CD4-positive, alpha-beta memory T cell (primary cell): ENCODE measurements at regions not wholly inside any gene's neighbourhood (a gene's known extent, or its start where the extent isn't known, plus 50 kb on each side); places are given as distances from the start of the nearest gene placed in this dataset.
A peak's percentile ranks its signal among the peaks of the same experiment; 100 is the strongest.

Experiments
- CTCF ChIA-PET: fragments of 350-600 bp; sonication (Branson Sonifier 250); formaldehyde crosslinking; loops from one replicate; lab custom pipeline; 2021; ENCODE audit warnings: inconsistent platforms; ENCODE audit not compliant: partially characterized antibody; lab: Charles Lee
- POLR2A ChIA-PET: fragments of 350-600 bp; sonication (Branson Sonifier 250); formaldehyde crosslinking; loops from one replicate; lab custom pipeline; 2021; ENCODE audit not compliant: partially characterized antibody; lab: Charles Lee
- DNase-seq, 5 donors: peaks; one replicate each; pipeline versions ENCODE4 v3.0.0 to v3.0.0-alpha.2; 2020 to 2022; ENCODE audit warnings: mixed read lengths in 1 of 5
- H3K27ac ChIP-seq: one replicate; pipeline ENCODE4 v1.7.0; 2013; ENCODE audit warnings: low read depth, low read length
- H3K27me3 ChIP-seq: 2 replicates; pipeline ENCODE4 v1.7.0; 2013; ENCODE audit warnings: mild to moderate bottlenecking, low read length, moderate library complexity; ENCODE audit not compliant: insufficient read depth
- H3K36me3 ChIP-seq: 2 replicates; pipeline ENCODE4 v1.7.0; 2013; ENCODE audit warnings: mild to moderate bottlenecking, low read length, moderate library complexity; ENCODE audit not compliant: insufficient read depth
- H3K4me1 ChIP-seq: 2 replicates; pipeline ENCODE4 v1.7.0; 2013; ENCODE audit warnings: mild to moderate bottlenecking, low read length, moderate library complexity; ENCODE audit not compliant: insufficient read depth
- H3K4me3 ChIP-seq, 2 donors: one replicate each; pipeline ENCODE4 v1.7.0; 2013; ENCODE audit warnings: low read length in 2 of 2, mild to moderate bottlenecking in 1 of 2
- H3K9me3 ChIP-seq, 2 donors: one replicate each; pipeline ENCODE4 v1.7.0; 2013; ENCODE audit warnings: low read length in 2 of 2, control low read depth in 1 of 2; ENCODE audit not compliant: control insufficient read depth in 1 of 2
- H3K27ac Mint-ChIP-seq, 7 donors: one replicate each; pipeline ENCODE4 v1.8.0; 2020 to 2021; ENCODE audit warnings: mixed read lengths in 7 of 7, mild to moderate bottlenecking in 6 of 7, inconsistent platforms in 3 of 7, moderate library complexity in 3 of 7
- H3K27me3 Mint-ChIP-seq, 2 donors: one replicate each; pipeline ENCODE4 v1.8.0; 2020 to 2021; ENCODE audit warnings: mixed read lengths in 2 of 2
- H3K36me3 Mint-ChIP-seq, 2 donors: one replicate each; pipeline ENCODE4 v1.8.0; 2020 to 2021; ENCODE audit warnings: mixed read lengths in 2 of 2, inconsistent platforms in 1 of 2, mild to moderate bottlenecking in 1 of 2
- H3K4me1 Mint-ChIP-seq, 4 donors: one replicate each; pipeline ENCODE4 v1.8.0; 2020 to 2021; ENCODE audit warnings: mixed read lengths in 4 of 4, mild to moderate bottlenecking in 1 of 4
- H3K4me3 Mint-ChIP-seq, 8 donors: one replicate each; pipeline ENCODE4 v1.8.0; 2020 to 2021; ENCODE audit warnings: mixed read lengths in 8 of 8, mild to moderate bottlenecking in 7 of 8, moderate library complexity in 6 of 8, inconsistent platforms in 3 of 8
- H3K9me3 Mint-ChIP-seq, 8 donors: one replicate each; pipeline ENCODE4 v1.8.0; 2020 to 2021; ENCODE audit warnings: mixed read lengths in 8 of 8, mild to moderate bottlenecking in 5 of 8, inconsistent platforms in 3 of 8, moderate library complexity in 1 of 8
- intact Hi-C: fragments of 100-400 bp; cut with micrococcal nuclease; formaldehyde crosslinking; loops from one replicate; pipeline ENCODE4 v1.15.1; 2023

DNA sequence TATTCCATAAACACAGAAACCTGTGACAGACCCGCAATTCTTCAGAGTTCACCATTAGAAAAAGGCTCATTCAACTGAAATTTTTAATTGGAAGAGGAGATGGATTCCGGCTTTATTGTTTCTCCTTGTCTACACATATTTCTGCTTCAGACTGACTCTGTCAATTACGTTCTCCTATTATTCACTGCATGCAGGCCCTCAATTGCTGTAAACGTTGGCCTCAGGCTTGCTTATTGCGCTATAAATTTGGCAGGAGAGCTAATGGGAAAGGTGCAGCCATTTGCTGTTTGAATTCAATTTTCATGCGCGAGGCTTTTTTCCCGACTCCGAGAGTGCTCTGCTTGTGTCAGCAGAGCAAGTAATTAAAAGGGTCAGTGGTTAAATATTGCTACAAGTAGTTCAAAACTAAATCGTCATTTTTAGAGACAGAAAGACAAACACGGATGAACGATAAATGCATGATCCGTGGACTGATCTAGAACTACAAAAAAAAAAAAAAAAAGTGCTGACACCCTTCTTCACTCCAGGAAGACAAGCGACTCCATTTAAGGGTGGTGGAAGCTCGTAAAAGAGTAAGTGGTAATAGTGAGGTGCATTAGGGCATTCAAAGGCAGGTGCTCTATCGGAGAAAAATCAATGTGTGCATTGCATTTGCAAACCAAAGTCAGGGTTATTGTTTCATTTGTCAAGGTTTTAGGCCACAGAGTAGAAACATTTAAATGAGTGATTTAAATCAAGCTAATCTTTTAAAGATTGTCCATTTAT, 841.6 kb upstream of the FRG1 start:
- Histone ChIP-seq H3K27me3 (no peaks in the 10 kb centered on the region), H3K27ac (no peak overlapping the region), H3K9me3 (no peaks in the 10 kb centered on the region), H3K36me3 (no peaks in the 10 kb centered on the region), H3K4me1 (no peaks in the 10 kb centered on the region), H3K4me3 (no peak overlapping the region)
- ChIA-PET POLR2A (no interaction called here), CTCF (no interaction called here)
- no peaks in the 10 kb centered on the region for H3K4me1 Mint-ChIP-seq
- H3K27me3 Mint-ChIP-seq: no peaks in the 10 kb centered on the region
- H3K9me3 Mint-ChIP-seq: peaks cover 0 to 9% (median 4%) of the 10 kb centered on the region in 8 donors
- H3K27ac Mint-ChIP-seq: no peak overlapping the region
- intact Hi-C loops: no loop called here
- no peak for DNase-seq
- H3K4me3 Mint-ChIP-seq: no peak overlapping the region
- H3K36me3 Mint-ChIP-seq: no peaks in the 10 kb centered on the region

DNA sequence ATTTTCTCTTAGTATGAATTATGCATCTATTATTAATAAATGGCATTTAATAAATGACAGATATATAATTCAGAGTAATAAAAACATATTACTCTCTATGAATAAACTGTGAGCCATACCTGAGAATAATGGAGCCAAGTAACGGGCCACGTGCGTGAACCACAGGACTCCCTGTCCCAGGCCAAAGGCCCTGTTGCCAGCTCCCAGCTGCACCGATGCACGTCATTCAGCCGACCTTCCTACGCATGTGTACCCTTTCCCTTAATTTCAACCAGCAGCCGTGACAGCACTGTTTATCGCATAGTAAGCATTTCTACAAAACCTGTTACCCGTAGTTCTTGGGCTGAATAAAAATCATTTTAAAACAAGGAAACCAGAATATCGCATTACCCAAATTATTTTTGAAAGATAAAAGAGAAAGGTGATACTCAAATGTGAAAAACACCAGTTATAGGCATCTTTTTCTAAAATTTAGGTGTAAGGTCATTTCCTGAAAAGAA, 827.2 kb upstream of the FRG1 start:
- Histone ChIP-seq H3K4me1 (no peaks in the 10 kb centered on the region), H3K27ac (no peak overlapping the region), H3K36me3 (no peaks in the 10 kb centered on the region), H3K4me3 (no peak overlapping the region), H3K27me3 (no peaks in the 10 kb centered on the region), H3K9me3 (no peaks in the 10 kb centered on the region)
- Mint-ChIP-seq H3K4me1 (no peaks in the 10 kb centered on the region), H3K27ac (no peak overlapping the region), H3K9me3 (peaks cover 1 to 27% (median 7%) of the 10 kb centered on the region in 8 donors), H3K4me3 (no peak overlapping the region), H3K27me3 (no peaks in the 10 kb centered on the region), H3K36me3 (no peaks in the 10 kb centered on the region)
- intact Hi-C loops: no loop called here
- ChIA-PET POLR2A (no interaction called here), CTCF (no interaction called here)
- DNase-seq: no peak

DNA sequence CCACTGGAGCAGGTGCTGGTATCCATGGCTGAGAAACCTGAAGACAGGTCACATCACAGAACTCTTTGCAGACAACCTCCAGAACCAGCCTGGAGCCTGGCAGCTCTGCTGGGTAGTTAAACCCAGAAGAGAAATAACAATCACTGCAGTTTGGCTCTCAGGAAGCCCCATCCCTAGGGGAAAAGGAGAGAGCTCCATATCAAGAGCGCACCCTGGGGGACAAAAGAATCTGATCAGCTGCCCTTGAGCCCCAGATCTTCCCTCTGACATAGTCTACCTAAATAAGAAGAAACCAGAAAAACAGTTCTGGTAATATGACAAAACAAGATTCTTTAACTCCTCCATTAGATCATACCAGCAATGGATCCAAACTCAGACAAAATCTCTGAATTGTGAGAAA, 823.2 kb upstream of the FRG1 start:
- Histone ChIP-seq H3K36me3 (no peaks in the 10 kb centered on the region), H3K4me3 (no peak overlapping the region), H3K9me3 (no peaks in the 10 kb centered on the region), H3K27me3 (no peaks in the 10 kb centered on the region), H3K27ac (no peak overlapping the region), H3K4me1 (no peaks in the 10 kb centered on the region)
- POLR2A ChIA-PET: no interaction called here
- no peaks in the 10 kb centered on the region for H3K4me1 Mint-ChIP-seq
- no peak overlapping the region for H3K4me3 Mint-ChIP-seq
- intact Hi-C loops: no loop called here
- no peaks in the 10 kb centered on the region for H3K36me3 Mint-ChIP-seq
- peak in 1 of 5 donors; percentile 31 for DNase-seq
- H3K27ac Mint-ChIP-seq: no peak overlapping the region
- H3K9me3 Mint-ChIP-seq: peaks cover 3 to 41% (median 12%) of the 10 kb centered on the region in 8 donors
- H3K27me3 Mint-ChIP-seq: no peaks in the 10 kb centered on the region
- CTCF ChIA-PET: no interaction called here

DNA sequence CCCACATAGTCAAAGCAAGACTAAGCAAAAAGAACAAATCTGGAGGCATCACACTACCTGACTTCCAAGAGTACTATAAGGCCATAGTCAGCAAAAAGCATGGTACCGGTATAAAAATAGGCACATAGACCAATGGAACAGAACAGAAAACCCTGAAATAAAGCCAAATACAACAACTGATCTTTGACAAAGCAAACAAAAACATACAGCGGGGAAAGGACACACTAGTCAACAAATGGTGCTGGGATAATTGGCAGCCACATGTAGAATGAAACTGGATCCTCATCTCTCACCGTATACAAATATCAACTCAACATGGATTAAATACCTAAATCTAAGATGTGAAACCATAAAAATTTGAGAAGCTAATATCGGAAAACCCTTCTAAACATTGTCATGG, 819.3 kb upstream of the FRG1 start:
- intact Hi-C loops: no loop called here
- POLR2A ChIA-PET: no interaction called here
- no peak overlapping the region for H3K27ac Mint-ChIP-seq

DNA sequence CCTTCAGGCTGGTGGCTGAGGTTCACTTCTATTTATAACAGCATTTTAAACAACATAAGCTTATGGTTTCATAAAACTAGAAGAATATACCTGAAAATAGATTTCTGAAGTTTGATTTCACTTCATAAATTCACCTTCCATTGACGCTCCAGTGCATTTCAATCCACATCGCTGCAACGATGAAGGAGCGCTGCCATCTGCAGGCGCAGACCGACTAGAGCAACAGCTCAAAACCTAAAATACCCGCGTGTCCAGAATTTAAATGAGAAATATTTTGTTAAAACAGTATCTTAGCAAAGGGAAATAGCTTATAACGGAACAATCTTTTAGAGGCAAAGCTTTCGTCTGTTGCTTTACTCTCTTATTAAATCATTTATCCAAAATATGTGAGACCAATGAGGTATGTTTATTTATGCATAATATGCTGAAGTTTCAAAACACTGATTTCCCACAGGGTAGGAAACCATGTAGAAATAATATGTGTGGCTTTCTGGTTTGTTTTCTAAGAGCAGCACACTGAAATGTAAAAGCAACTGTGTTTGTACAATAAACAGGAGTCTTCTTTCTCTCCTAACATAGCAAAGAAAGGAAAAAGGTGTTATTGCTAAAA, 816.4 kb upstream of the FRG1 start:
- Histone ChIP-seq H3K27ac (no peak overlapping the region), H3K4me3 (no peak overlapping the region), H3K9me3 (no peaks in the 10 kb centered on the region), H3K4me1 (no peaks in the 10 kb centered on the region), H3K36me3 (no peaks in the 10 kb centered on the region), H3K27me3 (no peaks in the 10 kb centered on the region)
- Mint-ChIP-seq H3K9me3 (peaks cover 0 to 28% (median 13%) of the 10 kb centered on the region in 8 donors), H3K4me1 (no peaks in the 10 kb centered on the region), H3K27me3 (no peaks in the 10 kb centered on the region), H3K36me3 (no peaks in the 10 kb centered on the region), H3K27ac (no peak overlapping the region), H3K4me3 (no peak overlapping the region)
- CTCF ChIA-PET: no interaction called here
- intact Hi-C loops: no loop called here
- no peak for DNase-seq
- POLR2A ChIA-PET: no interaction called here

More for the DNA sequence above, 819.3 kb upstream of the FRG1 start:
- Histone ChIP-seq H3K4me1 (no peaks in the 10 kb centered on the region), H3K36me3 (no peaks in the 10 kb centered on the region), H3K27me3 (no peaks in the 10 kb centered on the region), H3K27ac (no peak overlapping the region), H3K4me3 (no peak overlapping the region), H3K9me3 (no peaks in the 10 kb centered on the region)
- H3K27me3 Mint-ChIP-seq: no peaks in the 10 kb centered on the region
- H3K9me3 Mint-ChIP-seq: peaks cover 0 to 33% (median 15%) of the 10 kb centered on the region in 8 donors
- H3K4me3 Mint-ChIP-seq: no peak overlapping the region
- no peaks in the 10 kb centered on the region for H3K4me1 Mint-ChIP-seq
- H3K36me3 Mint-ChIP-seq: no peaks in the 10 kb centered on the region
- CTCF ChIA-PET: no interaction called here
- no peak for DNase-seq

DNA sequence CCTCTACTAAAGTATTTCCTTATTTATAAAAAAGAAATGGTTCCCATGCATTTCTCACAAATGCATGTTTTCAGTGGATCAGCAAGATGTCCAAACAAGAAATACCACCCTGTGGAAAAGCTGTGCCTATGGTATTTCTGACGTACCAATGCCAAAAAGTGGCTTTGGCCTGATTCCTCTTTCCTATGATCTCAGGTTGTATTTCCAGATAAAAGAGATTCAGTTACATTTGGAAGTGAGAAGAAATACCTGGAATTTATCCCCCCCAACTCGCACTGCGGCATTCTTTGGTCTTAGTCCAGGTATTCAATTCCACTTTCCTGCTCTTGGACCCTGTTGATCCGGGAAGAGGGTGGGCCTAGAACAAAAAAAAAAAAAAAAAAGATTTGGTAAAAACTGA, 815.9 kb upstream of the FRG1 start:
- no peaks in the 10 kb centered on the region for H3K4me1 ChIP-seq
- ChIA-PET CTCF (no interaction called here), POLR2A (no interaction called here)
- intact Hi-C loops: no loop called here
- Mint-ChIP-seq H3K27ac (no peak overlapping the region), H3K4me1 (no peaks in the 10 kb centered on the region), H3K36me3 (no peaks in the 10 kb centered on the region), H3K27me3 (no peaks in the 10 kb centered on the region), H3K9me3 (peaks cover 0 to 26% (median 10%) of the 10 kb centered on the region in 8 donors), H3K4me3 (no peak overlapping the region)
- DNase-seq: no peak
- no peak overlapping the region for H3K4me3 ChIP-seq
- H3K9me3 ChIP-seq: no peaks in the 10 kb centered on the region
- no peaks in the 10 kb centered on the region for H3K27me3 ChIP-seq
- no peaks in the 10 kb centered on the region for H3K36me3 ChIP-seq
- no peak overlapping the region for H3K27ac ChIP-seq

DNA sequence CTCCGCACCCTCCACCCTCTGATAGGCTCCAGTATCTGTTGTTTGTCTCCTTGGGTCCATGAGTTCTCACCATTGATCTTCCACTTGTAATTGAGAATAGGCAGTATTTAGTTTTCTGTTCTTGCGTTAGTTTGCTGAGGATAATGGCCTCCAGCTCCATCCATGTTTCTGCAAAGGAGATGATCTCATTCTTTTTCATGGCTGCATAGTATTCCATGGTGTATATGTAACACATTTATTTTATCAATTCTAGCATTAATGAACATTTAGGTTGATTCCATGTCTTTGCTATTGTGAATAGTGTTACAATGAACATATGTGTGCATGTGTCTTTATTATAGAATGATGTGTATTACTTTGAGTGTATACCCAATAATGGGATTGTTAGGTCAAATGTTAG, 814.6 kb upstream of the FRG1 start:
- H3K27ac ChIP-seq: no peak overlapping the region
- H3K36me3 ChIP-seq: no peaks in the 10 kb centered on the region
- no peak overlapping the region for H3K27ac Mint-ChIP-seq
- H3K4me1 ChIP-seq: no peaks in the 10 kb centered on the region
- ChIA-PET POLR2A (no interaction called here), CTCF (no interaction called here)
- H3K4me3 Mint-ChIP-seq: no peak overlapping the region
- H3K9me3 Mint-ChIP-seq: peaks cover 3 to 23% (median 8%) of the 10 kb centered on the region in 8 donors
- H3K4me3 ChIP-seq: no peak overlapping the region
- no peaks in the 10 kb centered on the region for H3K9me3 ChIP-seq
- intact Hi-C loops: no loop called here
- DNase-seq: no peak
- no peaks in the 10 kb centered on the region for H3K27me3 Mint-ChIP-seq
- H3K27me3 ChIP-seq: no peaks in the 10 kb centered on the region
- no peaks in the 10 kb centered on the region for H3K4me1 Mint-ChIP-seq
- H3K36me3 Mint-ChIP-seq: no peaks in the 10 kb centered on the region
